ENCODE measurements at regions not wholly inside any gene's neighbourhood (a gene's known extent, or its start where the extent isn't known, plus 50 kb on each side); places are given as distances from the start of the nearest gene placed in this dataset.
A peak's percentile ranks its signal among the peaks of the same experiment; 100 is the strongest.

- no peak for DNase-seq
Observed at GRCh38 chr7:32428546-32428945, 61.6 kb downstream of the LSM5 start.

- DNase-seq = peak; percentile 77
Observed at GRCh38 chr7:32427769-32428291, 62.4 kb downstream of the LSM5 start.

DNA sequence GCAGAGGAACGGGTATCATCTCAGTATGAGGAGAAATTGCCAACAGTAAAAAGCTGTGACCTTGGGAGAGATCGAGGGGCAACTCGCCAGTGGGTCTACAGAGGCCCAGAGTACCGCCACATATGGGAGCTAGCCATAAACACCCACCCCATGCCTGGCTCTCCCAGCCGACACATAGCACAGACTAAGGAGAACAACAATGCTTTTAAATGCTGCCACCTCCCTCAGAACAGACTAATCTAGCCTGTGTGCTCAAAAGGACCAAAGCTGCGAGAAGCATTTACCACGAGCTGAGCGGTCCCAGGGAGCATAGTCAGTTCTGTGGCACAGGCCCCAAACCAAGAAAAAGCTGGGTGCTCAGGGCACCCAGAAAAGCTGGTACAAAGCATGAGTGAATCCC lies 73.3 kb downstream of the LSM5 start:
- no peak for DNase-seq

DNA sequence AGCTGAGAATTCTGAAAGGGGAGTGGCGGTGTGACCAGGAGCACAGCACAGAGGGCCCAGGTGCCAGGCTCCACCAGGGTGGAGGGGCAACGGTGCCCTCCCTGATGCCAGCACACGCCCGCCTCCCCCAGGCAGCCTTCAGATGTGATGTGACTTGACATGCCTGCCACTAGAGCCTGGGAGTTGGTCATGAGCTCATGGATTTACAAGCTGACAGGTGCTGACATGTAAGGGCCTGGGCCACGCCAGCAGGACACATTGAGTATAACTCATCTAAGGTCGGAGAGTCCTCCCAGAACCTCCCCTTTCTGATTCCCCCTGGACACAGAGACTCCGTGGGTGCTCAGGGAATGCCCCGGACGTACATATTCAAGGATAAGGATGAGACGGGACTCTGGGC lies 74.2 kb downstream of the LSM5 start:
- no peak for DNase-seq

DNA sequence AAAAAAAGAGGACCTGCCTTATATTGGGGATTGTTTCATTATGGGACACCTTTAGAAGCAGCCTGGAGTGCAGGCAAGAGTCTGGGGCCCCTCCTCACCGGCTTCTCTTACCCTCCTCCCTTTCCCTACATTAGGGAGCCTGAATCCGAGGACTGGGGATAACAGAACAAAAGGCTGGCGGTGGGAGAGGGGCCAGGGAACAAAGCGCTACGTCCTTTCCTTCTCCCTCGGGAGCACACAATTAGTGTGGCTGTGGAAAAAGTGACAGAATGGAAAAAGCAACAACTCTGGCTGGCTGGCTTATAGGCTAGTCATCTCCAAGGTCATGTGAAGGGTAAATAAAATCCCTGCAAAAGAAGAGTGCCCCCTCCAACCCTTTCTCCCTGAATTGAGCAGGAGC lies 74.7 kb downstream of the LSM5 start:
- no peak for DNase-seq

DNA sequence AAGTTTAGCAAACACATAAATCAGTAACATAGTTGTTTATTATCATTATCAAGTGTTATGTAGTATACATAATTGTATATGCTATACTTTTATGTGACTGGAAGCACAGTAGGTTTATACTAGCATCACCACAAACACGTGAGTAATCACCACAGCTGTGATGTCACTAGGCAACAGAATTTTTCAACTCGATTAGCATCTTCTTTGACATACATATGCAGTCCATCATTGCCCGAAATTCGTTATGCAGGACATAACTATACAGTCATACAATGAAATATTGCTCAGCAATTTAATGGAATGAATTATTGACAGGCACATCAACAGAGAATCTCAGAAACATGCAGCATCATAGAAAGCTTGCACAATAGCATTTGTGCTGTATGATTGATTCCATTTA lies 77.7 kb downstream of the LSM5 start:
- DNase-seq = no peak

GRCh38 chr7:32410545-32410944 lies 79.6 kb downstream of the LSM5 start:
- no peak for DNase-seq

GRCh38 chr7:32406386-32406785 lies 83.8 kb downstream of the LSM5 start:
- no peak for DNase-seq

DNA sequence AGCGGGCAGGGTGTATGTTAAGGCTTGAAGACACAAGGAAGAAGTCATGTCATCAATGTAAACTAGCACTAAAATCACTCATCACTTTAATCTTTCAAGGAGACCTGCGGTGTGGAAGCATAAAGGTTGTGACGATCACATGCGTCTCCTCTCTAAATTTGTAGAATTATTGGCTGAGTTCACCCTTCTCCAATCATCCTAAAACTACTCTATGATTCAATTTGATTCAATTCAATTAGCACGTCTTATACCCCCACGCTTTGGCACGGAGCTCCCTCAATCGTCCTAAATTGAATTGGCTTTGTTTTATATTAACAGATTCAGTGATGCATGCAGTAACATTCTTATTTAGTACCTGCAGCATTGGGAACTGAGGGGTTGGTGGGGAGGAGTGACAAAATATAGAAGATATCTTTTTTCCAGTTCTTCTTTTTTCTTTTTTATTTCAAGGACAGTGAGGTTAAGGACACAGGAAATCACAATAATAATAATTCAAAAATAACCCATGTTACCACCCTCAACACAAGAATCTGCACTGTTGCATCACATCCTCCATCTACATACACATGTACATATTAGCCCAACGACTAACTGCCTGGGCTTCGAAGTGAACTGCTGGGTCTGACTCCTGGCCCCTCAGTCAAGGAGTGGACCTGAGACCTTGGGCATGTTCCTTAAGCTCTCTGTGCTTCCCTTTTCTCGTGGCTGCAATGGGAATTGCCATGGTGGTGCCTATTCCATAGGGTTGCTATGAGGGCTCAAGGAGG lies 86.5 kb downstream of the LSM5 start:
- no peak for DNase-seq

DNA sequence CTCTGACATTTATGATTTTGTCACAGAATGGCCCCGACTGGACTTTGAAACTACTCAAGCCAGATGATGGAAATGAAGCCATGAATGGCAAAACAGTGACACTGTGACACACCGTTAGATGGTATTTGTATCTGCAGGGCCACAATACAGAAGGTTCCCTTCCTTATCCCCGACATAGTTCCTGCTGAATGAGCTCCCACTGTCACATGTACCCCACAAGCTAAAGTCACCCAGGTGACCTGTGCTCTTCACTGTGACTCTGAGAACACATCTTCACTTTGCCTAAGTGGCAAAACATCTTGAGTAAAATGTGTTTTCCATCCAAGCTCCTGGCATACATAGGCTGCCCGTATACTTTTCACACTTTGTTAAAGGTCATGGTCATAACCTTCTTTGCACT lies 89.5 kb downstream of the LSM5 start:
- no peak for DNase-seq

- DNase-seq = no peak
Observed at GRCh38 chr7:32399311-32399710, 90.9 kb downstream of the LSM5 start.

DNA sequence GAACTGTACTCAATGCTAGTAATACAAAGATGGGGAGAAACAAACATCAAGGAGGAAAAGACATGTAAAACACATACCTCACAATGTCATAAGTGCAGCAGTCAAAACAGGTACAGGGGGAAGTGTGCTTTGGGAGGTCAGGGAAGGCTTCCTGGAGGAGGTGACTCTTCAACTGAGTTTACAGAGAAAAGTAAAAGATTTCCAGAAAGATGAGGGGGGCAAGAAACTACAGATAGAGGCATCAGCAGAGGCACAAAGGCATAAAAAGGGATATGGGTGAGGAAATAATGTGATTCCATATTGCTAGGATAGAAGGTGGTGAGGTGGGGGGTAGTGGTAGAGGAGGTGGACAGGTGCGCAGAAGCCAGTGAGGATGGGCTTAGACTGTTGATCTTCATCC lies 95.0 kb downstream of the LSM5 start:
- DNase-seq = no peak

DNA sequence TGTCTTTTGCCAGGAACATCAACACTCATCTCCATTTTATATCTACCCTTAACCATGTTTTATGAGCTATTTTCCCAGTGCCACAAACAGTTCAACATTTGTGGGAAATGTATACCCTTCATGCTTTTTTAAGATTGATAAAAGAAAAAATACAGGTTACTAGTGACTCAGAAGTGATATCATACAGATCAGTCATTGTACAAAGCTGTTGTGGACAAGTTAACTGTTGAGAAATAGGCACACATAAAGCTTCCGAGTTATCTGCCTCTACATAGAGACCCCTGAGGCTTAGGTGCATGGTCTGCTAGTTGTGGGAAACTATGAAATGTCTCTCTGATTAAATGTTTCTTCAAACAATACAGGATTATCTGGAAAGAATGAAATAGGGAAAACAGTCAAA lies 96.3 kb downstream of the LSM5 start:
- no peak for DNase-seq

DNA sequence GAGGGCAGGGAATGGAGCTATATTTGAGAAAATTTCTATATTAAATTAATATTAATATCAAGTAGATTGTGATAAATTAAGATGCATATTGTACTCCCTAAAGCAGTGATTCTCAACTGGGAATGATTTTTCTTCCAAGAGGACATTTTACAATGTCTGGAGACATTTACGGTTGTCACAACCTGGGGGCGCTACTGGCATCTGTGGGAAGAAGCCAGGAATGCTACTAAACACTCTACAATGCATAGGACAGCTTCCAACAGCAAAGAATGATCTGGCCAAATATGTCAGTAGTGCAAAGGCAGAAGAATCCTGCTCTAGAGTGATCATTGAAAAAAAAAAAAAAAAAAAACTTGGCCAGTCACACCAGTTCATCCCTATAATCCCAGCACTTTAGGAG lies 100.0 kb downstream of the LSM5 start:
- DNase-seq = no peak

- no peak for DNase-seq
Observed at GRCh38 chr7:32385316-32385956, 104.7 kb downstream of the LSM5 start.

DNA sequence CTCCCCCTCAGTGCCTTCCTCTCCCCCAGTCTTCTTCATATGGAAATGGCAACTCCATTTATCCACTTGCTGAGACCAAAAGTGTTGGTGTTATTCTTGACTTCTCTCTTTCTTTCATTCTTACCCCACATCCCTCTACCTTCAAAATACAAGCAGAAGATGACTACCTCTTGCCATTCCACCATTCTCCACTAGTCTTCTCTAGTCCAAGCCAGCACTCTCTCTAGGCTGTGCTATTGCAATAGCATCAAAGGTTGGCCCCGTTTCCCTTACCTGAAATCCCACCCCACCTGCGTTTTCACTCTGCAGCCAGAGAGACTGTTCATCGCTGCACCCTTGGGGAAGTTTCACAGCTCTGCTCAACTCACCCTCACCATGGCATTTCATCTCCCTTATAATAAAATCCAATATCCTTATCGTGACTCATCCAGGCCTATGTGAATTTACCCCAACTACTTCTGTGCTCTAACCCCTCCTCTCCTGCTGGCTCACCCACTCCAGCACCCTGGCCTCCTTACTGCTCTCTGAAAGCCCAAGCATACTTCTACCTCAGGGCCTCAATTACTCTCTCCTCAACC lies 109.1 kb downstream of the LSM5 start:
- no peak for DNase-seq

- no peak for DNase-seq
Observed at GRCh38 chr7:32379510-32380112, 110.6 kb downstream of the LSM5 start.

DNA sequence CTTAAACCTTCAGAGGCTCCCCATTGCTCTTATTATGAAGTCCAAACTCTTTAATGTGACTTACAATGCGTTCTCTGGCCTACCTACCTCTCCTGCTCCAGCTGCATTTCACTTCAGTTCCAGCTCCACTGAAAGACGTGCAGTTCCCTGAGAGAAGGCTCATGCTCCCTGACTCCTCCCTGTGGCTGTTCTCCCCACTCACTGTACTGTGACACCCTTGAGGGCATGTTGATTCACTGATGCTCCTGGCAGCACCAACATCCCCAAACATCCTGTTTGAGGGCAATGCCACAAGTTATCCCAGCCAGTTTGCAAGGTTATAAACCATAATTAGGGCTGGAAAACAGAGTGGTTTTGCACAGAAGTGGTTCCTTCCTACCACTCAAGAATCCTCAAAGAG lies 111.2 kb downstream of the LSM5 start:
- no peak for DNase-seq

- no peak for DNase-seq
Observed at GRCh38 chr7:32364581-32364980, 125.6 kb downstream of the LSM5 start.

DNA sequence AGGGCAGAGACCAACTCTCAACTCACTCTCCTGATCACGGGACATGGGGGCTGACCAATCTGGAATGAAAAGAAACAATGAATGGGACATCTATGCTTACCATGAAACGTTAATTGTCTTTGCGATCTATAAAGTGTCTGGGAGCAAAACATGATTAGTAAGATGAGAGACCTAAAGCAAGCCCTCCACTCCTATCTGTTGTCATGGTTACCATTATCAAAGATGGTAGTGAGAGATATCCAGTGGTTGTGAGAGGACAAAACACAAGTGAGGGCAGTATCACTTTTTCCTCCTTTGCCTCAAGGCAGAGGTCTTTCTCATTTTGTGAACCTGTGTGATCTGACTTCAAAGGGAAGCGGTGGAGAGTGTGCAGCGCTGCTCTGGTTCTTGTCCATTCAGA lies 130.1 kb downstream of the LSM5 start:
- DNase-seq = no peak

DNA sequence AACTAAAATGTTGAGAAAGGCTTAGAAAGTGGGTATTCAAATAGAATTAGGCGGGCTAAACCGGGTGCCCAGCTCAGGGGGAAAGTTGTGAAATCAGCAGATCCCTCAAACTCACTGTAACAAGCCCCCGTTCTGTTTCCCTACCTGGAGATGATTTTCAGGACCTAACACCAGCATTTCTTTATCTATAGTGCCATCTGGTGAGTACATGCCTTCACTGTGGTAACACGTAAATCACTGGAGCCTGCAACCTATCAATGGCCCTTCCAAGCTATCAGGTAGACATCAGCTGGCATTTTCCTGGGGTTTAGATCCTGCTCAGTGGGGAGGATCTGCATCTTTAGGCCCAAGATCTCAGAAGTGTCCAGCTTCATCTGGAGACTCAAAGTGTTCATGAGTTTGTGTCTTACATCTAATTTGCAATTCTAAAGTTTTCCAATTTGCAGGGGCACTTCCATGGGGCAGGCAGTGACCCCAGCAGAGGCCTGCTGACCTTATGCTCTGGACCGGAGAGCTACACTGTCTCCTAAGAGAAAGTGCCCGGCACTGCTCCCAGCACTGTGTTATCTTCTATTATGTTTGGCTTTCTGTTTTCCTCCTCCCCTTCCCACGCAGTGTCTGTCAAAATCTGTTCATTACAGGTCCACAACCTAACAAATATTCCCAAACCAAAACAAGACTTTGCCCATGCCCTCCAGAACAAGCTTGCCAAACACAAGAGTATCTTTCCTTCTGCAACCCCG lies 132.5 kb downstream of the LSM5 start:
- no peak for DNase-seq

- DNase-seq = no peak
Observed at GRCh38 chr7:32347244-32347828, 142.8 kb downstream of the LSM5 start.

Measured in fibroblast of skin of abdomen (primary cell).